GM12872 (cell line): ENCODE measurements at regions not wholly inside any gene's neighbourhood (a gene's known extent, or its start where the extent isn't known, plus 50 kb on each side); places are given as distances from the start of the nearest gene placed in this dataset.

Experiments used
- CTCF ChIP-seq: IDR thresholded peaks from 3 replicates; pipeline ENCODE4 v1.5.1; 2011; ENCODE audit warnings: low read depth, mild to moderate bottlenecking, low read length, moderate library complexity; ENCODE audit not compliant: insufficient read depth

GRCh38 chr6:21451546-21452013, 142.0 kb upstream of the SOX4 start:
- no peak for TF ChIP-seq CTCF

GRCh38 chr6:21454262-21454661, 139.3 kb upstream of the SOX4 start:
- no peak for TF ChIP-seq CTCF

GRCh38 chr6:21455071-21455470, 138.5 kb upstream of the SOX4 start:
- no peak for TF ChIP-seq CTCF

GRCh38 chr6:21457647-21458046, 135.9 kb upstream of the SOX4 start:
- TF ChIP-seq CTCF: no peak

GRCh38 chr6:21459641-21460040, 133.9 kb upstream of the SOX4 start:
- no peak for TF ChIP-seq CTCF

- no peak for TF ChIP-seq CTCF
Observed at GRCh38 chr6:21461844-21462518, 131.6 kb upstream of the SOX4 start.

GRCh38 chr6:21462519-21462852, 131.1 kb upstream of the SOX4 start:
- no peak for TF ChIP-seq CTCF
